GM12874 (cell line): ENCODE measurements at regions not wholly inside any gene's neighbourhood (a gene's known extent, or its start where the extent isn't known, plus 50 kb on each side); places are given as distances from the start of the nearest gene placed in this dataset.

Experiments used
- CTCF ChIP-seq: IDR thresholded peaks from 2 replicates; pipeline ENCODE4 v1.5.1; 2011; ENCODE audit warnings: low read depth, mild to moderate bottlenecking, control low read depth, low read length, moderate library complexity; ENCODE audit not compliant: insufficient read depth

- TF ChIP-seq CTCF: no peak
These were observed 99.3 kb upstream of the UMPS start for GRCh38 chr3:124630960-124631359.

- no peak for TF ChIP-seq CTCF
These were observed 98.5 kb upstream of the UMPS start for GRCh38 chr3:124631727-124632126.

DNA sequence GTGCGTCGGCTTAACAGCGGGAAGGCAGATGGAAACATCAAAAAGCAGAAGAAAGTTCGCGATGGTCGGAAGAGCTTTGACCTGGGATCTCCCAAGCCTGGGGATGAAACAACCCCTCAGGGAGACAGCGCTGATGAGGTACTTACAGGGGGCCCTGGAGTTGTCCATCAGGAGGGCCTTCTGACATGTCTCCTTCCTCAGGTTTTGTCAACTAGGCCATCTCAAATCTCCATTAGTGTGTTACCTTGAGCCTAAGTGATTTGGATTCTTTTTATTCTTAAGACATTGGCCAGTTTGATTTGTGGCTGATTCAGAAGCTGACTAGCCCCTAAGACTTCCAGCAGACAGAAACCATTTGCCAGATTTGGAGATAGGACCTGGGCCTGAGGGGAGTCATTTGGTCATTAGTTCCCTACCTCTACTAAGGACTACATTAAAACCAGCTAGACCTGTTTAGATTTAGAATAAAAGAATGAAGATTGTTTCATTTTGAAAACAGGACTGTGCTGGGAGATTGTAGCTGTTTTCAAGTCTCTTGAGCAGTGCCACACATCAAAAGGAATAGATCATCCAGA, 97.6 kb upstream of the UMPS start:
- TF ChIP-seq CTCF: no peak

GRCh38 chr3:124633524-124633923, 96.7 kb upstream of the UMPS start:
- no peak for TF ChIP-seq CTCF

DNA sequence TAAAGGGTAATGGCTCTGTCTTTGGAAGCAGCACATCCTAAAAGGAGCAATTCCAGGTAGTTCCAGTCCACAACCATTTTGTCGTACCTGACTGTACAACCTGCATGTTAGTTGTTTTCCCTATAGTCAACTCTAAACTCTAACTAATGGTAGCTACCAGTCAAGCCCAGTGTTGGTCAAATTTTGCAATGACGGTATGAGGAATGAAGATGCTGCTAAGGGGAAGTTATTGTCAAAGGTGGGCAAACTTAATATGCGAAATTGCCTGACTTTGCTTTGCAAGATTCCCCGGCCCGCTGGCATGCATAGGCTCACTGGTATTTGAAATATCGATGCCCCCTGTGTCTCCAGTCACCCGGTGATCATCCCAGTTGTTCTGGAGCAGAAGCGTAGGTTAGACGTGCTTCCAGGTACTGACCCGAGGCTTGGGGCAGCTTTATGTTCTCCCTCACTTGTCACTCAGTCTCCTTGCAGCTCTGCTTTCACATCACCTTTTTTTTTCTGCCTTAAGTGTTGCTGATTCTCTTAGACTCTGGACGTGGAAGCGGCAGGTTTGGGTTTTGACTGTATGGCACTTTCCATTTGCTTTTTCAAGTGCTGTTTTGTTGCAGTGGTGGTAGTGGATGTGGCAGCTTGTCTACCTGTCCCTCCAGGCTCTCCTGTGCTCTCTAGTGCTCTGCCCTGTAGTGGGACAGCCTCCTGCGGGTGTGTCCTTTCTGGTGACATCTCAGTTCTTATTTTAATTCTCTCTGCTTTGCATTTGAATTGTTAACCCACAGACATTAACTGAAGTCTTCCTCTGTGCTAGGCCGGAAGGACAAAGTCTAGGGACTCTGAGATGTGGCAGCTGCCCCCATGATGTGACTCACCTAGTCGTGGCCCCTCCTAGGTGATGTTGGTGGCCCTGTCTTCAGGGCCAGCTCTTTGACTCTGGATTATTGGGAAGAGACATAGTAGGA, 95.8 kb upstream of the UMPS start:
- TF ChIP-seq CTCF: no peak

- no peak for TF ChIP-seq CTCF
These were observed 95.1 kb upstream of the UMPS start for GRCh38 chr3:124635169-124635539.

GRCh38 chr3:124636101-124636862, 94.0 kb upstream of the UMPS start:
- TF ChIP-seq CTCF: no peak
